ENCODE measurements at regions not wholly inside any gene's neighbourhood (a gene's known extent, or its start where the extent isn't known, plus 50 kb on each side); places are given as distances from the start of the nearest gene placed in this dataset.

GRCh38 chr2:105454801-105455485 lies 56.1 kb upstream of the FHL2 start:
- Histone ChIP-seq H3K4me1 (ENCODE audit: control insufficient read depth in 3 of 3, insufficient read depth in 2 of 3, low read depth in 1 of 3, low read length in 2 of 3) (peaks cover 0 to 15% (median 5%) of the 10 kb centered on the region in 3 donors), H3K27me3 (ENCODE audit: control insufficient read depth in 3 of 3, insufficient read depth in 3 of 3, low read length in 3 of 3) (no peaks in the 10 kb centered on the region), H3K4me3 (ENCODE audit: low read depth in 1 of 3, low read length in 3 of 3) (no peak overlapping the region), H3K27ac (ENCODE audit: low read depth in 1 of 3, low read length in 2 of 3) (peak overlapping the region; percentile 77 to 86 (median 80)), H3K36me3 (ENCODE audit: control insufficient read depth in 3 of 3, insufficient read depth in 2 of 3, low read depth in 1 of 3, low read length in 3 of 3) (no peaks in the 10 kb centered on the region), H3K9me3 (ENCODE audit: control insufficient read depth in 2 of 2, insufficient read depth in 1 of 2, low read depth in 1 of 2, low read length in 1 of 2) (no peaks in the 10 kb centered on the region)
- DNase-seq (peak; percentile 90 to 98), FAIRE-seq (no peak)
- WGBS, 3 donors = 14 to 46% (median 28%) methylated on average over 6 of the region's 6 CpGs

GRCh38 chr2:105451571-105452166 lies 52.8 kb upstream of the FHL2 start:
- H3K36me3 ChIP-seq (ENCODE audit: control insufficient read depth in 3 of 3, insufficient read depth in 2 of 3, low read depth in 1 of 3, low read length in 3 of 3) = no peaks in the 10 kb centered on the region
- WGBS, 3 donors = 85 to 91% (median 87%) methylated on average over 5 of the region's 5 CpGs
- no peak overlapping the region for H3K4me3 ChIP-seq (ENCODE audit: low read depth in 1 of 3, low read length in 3 of 3)
- H3K27me3 ChIP-seq (ENCODE audit: control insufficient read depth in 3 of 3, insufficient read depth in 3 of 3, low read length in 3 of 3) = no peaks in the 10 kb centered on the region
- peaks cover 2 to 26% (median 5%) of the 10 kb centered on the region in 3 donors for H3K4me1 ChIP-seq (ENCODE audit: control insufficient read depth in 3 of 3, insufficient read depth in 2 of 3, low read depth in 1 of 3, low read length in 2 of 3)
- no peak for FAIRE-seq
- no peaks in the 10 kb centered on the region for H3K9me3 ChIP-seq (ENCODE audit: control insufficient read depth in 2 of 2, insufficient read depth in 1 of 2, low read depth in 1 of 2, low read length in 1 of 2)
- no peak for DNase-seq
- no peak overlapping the region for H3K27ac ChIP-seq (ENCODE audit: low read depth in 1 of 3, low read length in 2 of 3)

GRCh38 chr2:105450471-105450870 lies 51.6 kb upstream of the FHL2 start:
- 34 to 53% (median 39%) methylated on average over 6 of the region's 6 CpGs for WGBS, 3 donors
- no peak for FAIRE-seq

GRCh38 chr2:105449076-105449475 lies 50.2 kb upstream of the FHL2 start:
- H3K4me1 ChIP-seq (ENCODE audit: control insufficient read depth in 3 of 3, insufficient read depth in 2 of 3, low read depth in 1 of 3, low read length in 2 of 3) = peaks cover 2 to 16% (median 3%) of the 10 kb centered on the region in 3 donors
- 7 to 45% (median 27%) methylated on average over 3 of the region's 3 CpGs for WGBS, 3 donors
- no peaks in the 10 kb centered on the region for H3K36me3 ChIP-seq (ENCODE audit: control insufficient read depth in 3 of 3, insufficient read depth in 2 of 3, low read depth in 1 of 3, low read length in 3 of 3)
- no peak overlapping the region for H3K4me3 ChIP-seq (ENCODE audit: low read depth in 1 of 3, low read length in 3 of 3)
- DNase-seq (peak; percentile 89 to 98), FAIRE-seq (no peak)
- H3K9me3 ChIP-seq (ENCODE audit: control insufficient read depth in 2 of 2, insufficient read depth in 1 of 2, low read depth in 1 of 2, low read length in 1 of 2) = no peaks in the 10 kb centered on the region
- peak overlapping the region; percentile 58 to 82 (median 78) for H3K27ac ChIP-seq (ENCODE audit: low read depth in 1 of 3, low read length in 2 of 3)
- H3K27me3 ChIP-seq (ENCODE audit: control insufficient read depth in 3 of 3, insufficient read depth in 3 of 3, low read length in 3 of 3) = no peaks in the 10 kb centered on the region

More at GRCh38 chr2:105450471-105450870, 51.6 kb upstream of the FHL2 start:
- H3K4me1 ChIP-seq (ENCODE audit: control insufficient read depth in 3 of 3, insufficient read depth in 2 of 3, low read depth in 1 of 3, low read length in 2 of 3) = peaks cover 2 to 19% (median 3%) of the 10 kb centered on the region in 3 donors
- H3K9me3 ChIP-seq (ENCODE audit: control insufficient read depth in 2 of 2, insufficient read depth in 1 of 2, low read depth in 1 of 2, low read length in 1 of 2) = no peaks in the 10 kb centered on the region
- no peak overlapping the region for H3K4me3 ChIP-seq (ENCODE audit: low read depth in 1 of 3, low read length in 3 of 3)
- no peaks in the 10 kb centered on the region for H3K36me3 ChIP-seq (ENCODE audit: control insufficient read depth in 3 of 3, insufficient read depth in 2 of 3, low read depth in 1 of 3, low read length in 3 of 3)
- no peak for DNase-seq
- no peak overlapping the region for H3K27ac ChIP-seq (ENCODE audit: low read depth in 1 of 3, low read length in 2 of 3)
- no peaks in the 10 kb centered on the region for H3K27me3 ChIP-seq (ENCODE audit: control insufficient read depth in 3 of 3, insufficient read depth in 3 of 3, low read length in 3 of 3)
